ENCODE measurements at regions not wholly inside any gene's neighbourhood (a gene's known extent, or its start where the extent isn't known, plus 50 kb on each side); places are given as distances from the start of the nearest gene placed in this dataset.

DNA sequence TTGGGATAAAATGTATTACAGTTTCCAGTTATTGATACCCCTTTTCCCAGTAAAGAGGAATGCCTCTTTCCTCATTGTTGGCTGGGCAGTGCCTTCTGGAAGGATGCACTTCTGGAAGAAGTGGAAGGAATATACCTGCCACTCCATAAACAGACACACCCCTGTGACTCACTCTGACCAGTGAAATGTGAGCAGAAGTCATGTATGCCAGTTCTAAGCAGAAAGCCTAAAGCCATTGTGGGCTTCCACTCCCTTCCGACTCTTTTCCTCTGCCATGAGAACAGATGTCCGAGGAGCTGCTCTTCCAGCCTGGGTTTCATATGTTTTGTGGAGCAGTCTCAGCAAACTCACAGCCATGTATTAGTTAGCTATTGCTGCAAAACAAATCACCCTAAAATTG, 166.1 kb upstream of the SERP2 start:
- Histone ChIP-seq H3K27ac (no peak overlapping the region), H3K4me3 (no peak overlapping the region), H3K27me3 (no peaks in the 10 kb centered on the region), H3K4me1 (peaks cover 12 to 29% (median 20%) of the 10 kb centered on the region in 3 donors), H3K36me3 (no peaks in the 10 kb centered on the region), H3K9me3 (peaks cover 0 to 5% (median 0%) of the 10 kb centered on the region in 3 donors)
- no peak for ATAC-seq
- no CpG with 5 or more reads among the region's 2 CpGs for WGBS, 2 donors (ENCODE audit: low coverage in 1 of 2)
- TF ChIP-seq, protein P1, sequence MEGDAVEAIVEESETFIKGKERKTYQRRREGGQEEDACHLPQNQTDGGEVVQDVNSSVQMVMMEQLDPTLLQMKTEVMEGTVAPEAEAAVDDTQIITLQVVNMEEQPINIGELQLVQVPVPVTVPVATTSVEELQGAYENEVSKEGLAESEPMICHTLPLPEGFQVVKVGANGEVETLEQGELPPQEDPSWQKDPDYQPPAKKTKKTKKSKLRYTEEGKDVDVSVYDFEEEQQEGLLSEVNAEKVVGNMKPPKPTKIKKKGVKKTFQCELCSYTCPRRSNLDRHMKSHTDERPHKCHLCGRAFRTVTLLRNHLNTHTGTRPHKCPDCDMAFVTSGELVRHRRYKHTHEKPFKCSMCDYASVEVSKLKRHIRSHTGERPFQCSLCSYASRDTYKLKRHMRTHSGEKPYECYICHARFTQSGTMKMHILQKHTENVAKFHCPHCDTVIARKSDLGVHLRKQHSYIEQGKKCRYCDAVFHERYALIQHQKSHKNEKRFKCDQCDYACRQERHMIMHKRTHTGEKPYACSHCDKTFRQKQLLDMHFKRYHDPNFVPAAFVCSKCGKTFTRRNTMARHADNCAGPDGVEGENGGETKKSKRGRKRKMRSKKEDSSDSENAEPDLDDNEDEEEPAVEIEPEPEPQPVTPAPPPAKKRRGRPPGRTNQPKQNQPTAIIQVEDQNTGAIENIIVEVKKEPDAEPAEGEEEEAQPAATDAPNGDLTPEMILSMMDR (IDR thresholded peaks at IDR 0.05): no peak
- TF ChIP-seq POLR2AphosphoS5 (IDR thresholded peaks at IDR 0.05) (no peak), POLR2A (IDR thresholded peaks at IDR 0.05) (no peak), EP300 (IDR thresholded peaks at IDR 0.05) (no peak)

GRCh38 chr13:44210525-44210924, 163.1 kb upstream of the SERP2 start:
- H3K4me1 ChIP-seq: peaks cover 16 to 42% (median 20%) of the 10 kb centered on the region in 3 donors
- no peak overlapping the region for H3K4me3 ChIP-seq
- no peaks in the 10 kb centered on the region for H3K36me3 ChIP-seq
- no peaks in the 10 kb centered on the region for H3K27me3 ChIP-seq
- 83 to 89% methylated on average over 2 of the region's 2 CpGs for WGBS, 2 donors (ENCODE audit: low coverage in 1 of 2)
- H3K27ac ChIP-seq: peak overlapping the region; percentile 61 to 84 (median 77)
- TF ChIP-seq, protein P1 (IDR thresholded peaks at IDR 0.05): no peak
- TF ChIP-seq POLR2AphosphoS5 (IDR thresholded peaks at IDR 0.05) (no peak), POLR2A (IDR thresholded peaks at IDR 0.05) (no peak), EP300 (IDR thresholded peaks at IDR 0.05) (no peak)
- H3K9me3 ChIP-seq: peaks cover 0 to 5% (median 0%) of the 10 kb centered on the region in 3 donors
- no peak for ATAC-seq

DNA sequence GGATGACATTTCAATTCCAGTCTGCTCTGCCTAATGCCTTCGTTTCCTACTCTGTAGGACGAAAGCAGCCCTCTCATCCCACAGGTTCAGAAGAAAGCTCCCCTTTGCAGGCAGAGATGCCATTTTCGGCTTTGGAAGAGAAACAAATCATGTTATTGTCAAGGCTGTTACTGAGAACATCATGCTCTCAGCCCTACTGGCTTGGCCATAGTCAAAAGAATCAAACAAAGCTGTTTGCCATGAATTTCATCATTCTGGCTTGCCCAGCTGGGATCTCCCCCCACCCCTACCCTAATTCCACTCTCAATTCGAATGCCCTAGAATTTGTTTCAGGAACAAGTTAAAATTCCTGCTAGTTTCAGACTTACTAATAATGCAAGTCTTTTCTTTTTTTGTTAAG, 162.3 kb upstream of the SERP2 start:
- peak; percentile 42 for ATAC-seq
- H3K4me3 ChIP-seq: no peak overlapping the region
- no peaks in the 10 kb centered on the region for H3K9me3 ChIP-seq
- peaks cover 16 to 42% (median 20%) of the 10 kb centered on the region in 3 donors for H3K4me1 ChIP-seq
- peak overlapping the region; percentile 61 to 84 (median 77) for H3K27ac ChIP-seq
- 17 to 38% methylated on average over 3 to 4 of the region's 4 CpGs for WGBS, 2 donors (ENCODE audit: low coverage in 1 of 2)
- no peaks in the 10 kb centered on the region for H3K36me3 ChIP-seq
- no peaks in the 10 kb centered on the region for H3K27me3 ChIP-seq
- TF ChIP-seq EP300 (IDR thresholded peaks at IDR 0.05) (no peak), POLR2AphosphoS5 (IDR thresholded peaks at IDR 0.05) (peak; percentile 75)

GRCh38 chr13:44211704-44212346, 161.8 kb upstream of the SERP2 start:
- no peak for ATAC-seq
- Histone ChIP-seq H3K27me3 (no peaks in the 10 kb centered on the region), H3K9me3 (no peaks in the 10 kb centered on the region), H3K27ac (peak overlapping the region; percentile 61 to 84 (median 77)), H3K4me1 (peaks cover 16 to 43% (median 20%) of the 10 kb centered on the region in 3 donors), H3K4me3 (no peak overlapping the region), H3K36me3 (no peaks in the 10 kb centered on the region)
- TF ChIP-seq EP300 (IDR thresholded peaks at IDR 0.05) (no peak), POLR2A (IDR thresholded peaks at IDR 0.05) (no peak), POLR2AphosphoS5 (IDR thresholded peaks at IDR 0.05) (no peak)
- TF ChIP-seq, protein P1 (IDR thresholded peaks at IDR 0.05): no peak
- WGBS, 2 donors (ENCODE audit: low coverage in 1 of 2): 73 to 85% methylated on average over 8 to 13 of the region's 14 CpGs

DNA sequence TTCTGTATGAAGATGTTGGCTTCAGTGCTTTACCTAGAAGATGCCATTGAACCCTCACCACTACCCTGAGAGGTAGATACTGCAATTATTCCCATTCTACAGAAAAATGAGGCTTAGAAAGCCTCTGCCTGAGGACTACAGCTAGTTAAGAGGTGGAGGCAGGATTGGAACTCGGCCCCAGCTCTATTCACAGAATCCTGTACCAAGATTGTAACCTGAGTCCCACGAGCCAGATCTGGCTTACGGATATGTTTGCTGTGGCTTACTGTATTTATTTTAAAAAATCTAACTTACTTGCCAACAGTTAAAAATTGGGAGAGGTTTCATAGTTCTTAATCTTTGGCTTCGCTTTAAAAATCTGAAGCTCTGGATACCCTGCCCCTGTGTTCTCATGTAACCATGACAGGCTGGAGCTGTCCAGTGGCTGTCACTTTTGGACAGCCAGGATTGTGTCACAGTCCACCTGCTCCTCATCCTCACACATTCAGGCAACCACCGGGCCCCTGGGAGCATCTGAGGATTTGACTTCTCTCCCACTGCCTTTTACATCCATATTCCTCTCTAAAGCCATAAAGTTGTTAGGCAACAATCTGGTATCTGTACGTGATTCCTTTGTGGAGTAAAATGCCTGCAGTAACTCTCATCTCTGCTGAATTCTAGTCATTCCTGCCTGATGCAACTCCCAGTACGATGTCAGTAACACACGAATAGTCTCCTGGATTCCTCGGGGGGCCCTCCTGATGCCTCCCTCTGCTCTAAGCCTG, 160.8 kb upstream of the SERP2 start:
- Histone ChIP-seq H3K27ac (peak overlapping the region; percentile 36 to 80 (median 68)), H3K9me3 (no peaks in the 10 kb centered on the region), H3K4me3 (no peak overlapping the region), H3K27me3 (no peaks in the 10 kb centered on the region), H3K4me1 (peaks cover 16 to 51% (median 20%) of the 10 kb centered on the region in 3 donors), H3K36me3 (no peaks in the 10 kb centered on the region)
- ATAC-seq: peak; percentile 81
- WGBS, 2 donors (ENCODE audit: low coverage in 1 of 2): 44 to 46% methylated on average over 7 to 9 of the region's 9 CpGs
- TF ChIP-seq EP300 (IDR thresholded peaks at IDR 0.05) (no peak), POLR2AphosphoS5 (IDR thresholded peaks at IDR 0.05) (peak; percentile 37)
